Uterus (tissue), 3 donors: ENCODE measurements at regions not wholly inside any gene's neighbourhood (a gene's known extent, or its start where the extent isn't known, plus 50 kb on each side); places are given as distances from the start of the nearest gene placed in this dataset.

Experiments
- DNase-seq, 2 donors: peaks; one replicate each; pipeline ENCODE4 v3.0.0-alpha.2; 2019 to 2020
- H3K27ac ChIP-seq, 2 donors: fragments of 200-600 bp; sonication (generic); 1 replicate in 1 of 2; 2 replicates in 1 of 2; pipeline ENCODE4 v1.5.1; 2016 to 2018
- H3K27me3 ChIP-seq, 2 donors: fragments of 200-600 bp; sonication (generic); one replicate each; pipeline ENCODE4 v1.5.1; 2018 to 2019; ENCODE audit warnings: control low read depth in 1 of 2
- H3K36me3 ChIP-seq, 2 donors: fragments of 200-600 bp; sonication (generic); one replicate each; pipeline ENCODE4 v1.5.1; 2019; ENCODE audit warnings: control low read depth in 1 of 2
- H3K4me1 ChIP-seq, 2 donors: fragments of 200-600 bp; sonication (generic); one replicate each; pipeline ENCODE4 v1.5.1; 2018 to 2019; ENCODE audit warnings: control low read depth in 1 of 2
- H3K4me3 ChIP-seq, 2 donors: fragments of 200-600 bp; sonication (generic); 1 replicate in 1 of 2; 2 replicates in 1 of 2; pipeline ENCODE4 v1.5.1; 2018 to 2019; ENCODE audit warnings: mild to moderate bottlenecking in 1 of 2
- H3K9me3 ChIP-seq, 2 donors: fragments of 200-600 bp; sonication (generic); one replicate each; pipeline ENCODE4 v1.5.1; 2019; ENCODE audit warnings: control low read depth in 1 of 2
- CTCF ChIP-seq, 4 experiments: fragments of 200-600 bp in 2 of 4; fragments of 450-650 bp in 2 of 4; sonication (generic) in 2 of 4; IDR thresholded peaks; one replicate each; pipeline ENCODE4 v1.5.1; 2016 to 2019; ENCODE audit warnings: antibody characterized with exemption in 4 of 4, mild to moderate bottlenecking in 2 of 4, moderate library complexity in 1 of 4
- POLR2A ChIP-seq, 2 donors: fragments of 450-650 bp; IDR thresholded peaks; one replicate each; pipeline ENCODE4 v1.6.1; 2016; ENCODE audit warnings: antibody characterized with exemption in 2 of 2, mild to moderate bottlenecking in 1 of 2, moderate library complexity in 1 of 2
- intact Hi-C: fragments of 100-400 bp; cut with DNase I; formaldehyde crosslinking; loops from one replicate; pipeline ENCODE4 v1.15.1; 2023; ENCODE audit warnings: low total_unique reads
- donor health status: DM: yes; HTN: yes; CAD: no.

DNA sequence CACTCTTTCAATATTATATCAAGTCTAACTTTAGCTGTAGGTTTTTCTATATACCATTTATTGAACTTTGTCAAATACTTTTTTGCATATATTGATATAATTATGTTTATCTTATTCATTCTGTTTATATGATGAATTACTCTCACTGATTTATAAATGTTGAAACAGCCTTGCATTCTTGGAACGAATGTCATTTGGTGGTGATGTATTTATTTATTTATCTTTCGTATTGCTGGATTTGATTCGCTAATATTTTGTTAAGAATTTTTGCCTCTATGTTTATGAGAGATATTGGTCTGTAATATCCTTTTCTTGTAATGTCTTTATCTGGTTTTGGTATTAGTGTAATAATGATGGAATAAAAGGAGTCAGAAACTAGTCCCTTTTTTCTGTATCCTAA lies 563.9 kb downstream of the ANXA1 start:
- intact Hi-C loops: no loop called here
- no peak for DNase-seq
- Histone ChIP-seq H3K9me3 (no peaks in the 10 kb centered on the region), H3K27me3 (no peaks in the 10 kb centered on the region), H3K4me1 (no peaks in the 10 kb centered on the region), H3K27ac (no peak overlapping the region), H3K4me3 (no peak overlapping the region), H3K36me3 (no peaks in the 10 kb centered on the region)
- TF ChIP-seq CTCF (IDR thresholded peaks at IDR 0.05) (no peak), POLR2A (IDR thresholded peaks at IDR 0.05) (no peak)

DNA sequence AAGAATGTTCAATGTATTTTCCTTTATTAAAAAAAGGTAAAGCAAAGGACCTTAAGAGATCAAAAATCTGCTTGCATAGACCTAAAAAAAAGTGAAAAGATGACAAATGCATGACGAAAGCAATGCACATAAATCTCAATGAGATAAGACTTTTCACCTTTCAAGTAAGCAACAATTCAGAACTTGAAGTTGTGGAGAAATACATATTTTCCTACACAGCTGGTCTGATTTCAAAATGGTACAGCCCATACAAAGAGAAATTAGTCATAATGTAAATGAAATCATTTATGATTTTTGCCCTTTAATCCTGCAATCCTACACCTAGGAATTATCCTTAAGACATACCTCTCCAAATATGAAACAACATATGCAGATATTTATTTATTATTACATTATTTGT lies 568.0 kb downstream of the ANXA1 start:
- DNase-seq: no peak
- H3K27me3 ChIP-seq: no peaks in the 10 kb centered on the region
- no peaks in the 10 kb centered on the region for H3K36me3 ChIP-seq
- no peak for TF ChIP-seq CTCF (IDR thresholded peaks at IDR 0.05)
- intact Hi-C loops: no loop called here
- no peak overlapping the region for H3K27ac ChIP-seq
- no peaks in the 10 kb centered on the region for H3K4me1 ChIP-seq
- no peaks in the 10 kb centered on the region for H3K9me3 ChIP-seq
- no peak overlapping the region for H3K4me3 ChIP-seq

DNA sequence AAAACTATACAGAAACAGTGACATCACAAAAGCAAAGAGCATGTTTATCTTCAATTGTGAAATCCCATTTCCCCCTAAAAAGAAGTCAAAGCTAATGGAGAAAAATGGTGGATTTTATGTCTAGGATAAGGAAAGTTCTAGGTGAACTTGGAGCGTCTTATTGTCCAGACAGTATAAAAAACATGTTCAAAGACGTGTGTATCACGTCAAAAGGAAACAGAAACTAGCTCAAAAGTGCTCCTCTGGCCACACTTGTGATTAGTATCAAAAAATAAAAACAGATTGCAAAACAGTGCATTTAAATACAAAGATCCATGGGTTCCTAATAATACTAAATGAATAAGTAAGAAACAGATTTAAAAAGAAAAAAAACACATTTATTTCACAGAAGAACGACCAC lies 568.9 kb downstream of the ANXA1 start:
- TF ChIP-seq POLR2A (IDR thresholded peaks at IDR 0.05) (no peak), CTCF (IDR thresholded peaks at IDR 0.05) (no peak)
- intact Hi-C loops: no loop called here
- H3K27me3 ChIP-seq: no peaks in the 10 kb centered on the region

DNA sequence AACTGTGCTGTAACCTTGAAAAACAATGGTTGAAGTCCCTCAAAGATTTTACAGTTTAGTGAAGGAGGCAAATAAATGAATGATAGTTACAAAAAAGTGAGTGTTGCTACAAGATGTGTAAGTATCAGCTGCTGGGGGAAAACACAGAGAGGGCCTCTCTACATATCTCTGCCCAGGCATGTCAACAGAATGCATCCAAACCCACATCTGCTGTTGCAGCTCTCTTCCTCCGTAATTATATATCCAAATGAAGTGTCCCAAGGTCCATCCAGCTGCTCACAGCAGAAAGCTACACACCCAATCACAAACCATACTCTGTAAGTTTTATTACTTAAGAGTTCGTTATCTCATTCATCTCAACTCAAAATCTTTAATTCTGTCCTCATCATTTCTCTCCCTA lies 584.6 kb downstream of the ANXA1 start:
- intact Hi-C loops: no loop called here

More for the DNA sequence above, 568.9 kb downstream of the ANXA1 start:
- H3K4me3 ChIP-seq: no peak overlapping the region
- H3K9me3 ChIP-seq: no peaks in the 10 kb centered on the region
- H3K36me3 ChIP-seq: no peaks in the 10 kb centered on the region
- H3K27ac ChIP-seq: no peak overlapping the region
- no peaks in the 10 kb centered on the region for H3K4me1 ChIP-seq
- no peak for DNase-seq

More for the DNA sequence above, 584.6 kb downstream of the ANXA1 start:
- Histone ChIP-seq H3K27me3 (no peaks in the 10 kb centered on the region), H3K4me1 (no peaks in the 10 kb centered on the region), H3K27ac (no peak overlapping the region), H3K36me3 (no peaks in the 10 kb centered on the region), H3K9me3 (no peaks in the 10 kb centered on the region), H3K4me3 (no peak overlapping the region)
- no peak for DNase-seq
- no peak for TF ChIP-seq POLR2A (IDR thresholded peaks at IDR 0.05)
- no peak for TF ChIP-seq CTCF (IDR thresholded peaks at IDR 0.05)
